ENCODE measurements at regions not wholly inside any gene's neighbourhood (a gene's known extent, or its start where the extent isn't known, plus 50 kb on each side); places are given as distances from the start of the nearest gene placed in this dataset.

DNA sequence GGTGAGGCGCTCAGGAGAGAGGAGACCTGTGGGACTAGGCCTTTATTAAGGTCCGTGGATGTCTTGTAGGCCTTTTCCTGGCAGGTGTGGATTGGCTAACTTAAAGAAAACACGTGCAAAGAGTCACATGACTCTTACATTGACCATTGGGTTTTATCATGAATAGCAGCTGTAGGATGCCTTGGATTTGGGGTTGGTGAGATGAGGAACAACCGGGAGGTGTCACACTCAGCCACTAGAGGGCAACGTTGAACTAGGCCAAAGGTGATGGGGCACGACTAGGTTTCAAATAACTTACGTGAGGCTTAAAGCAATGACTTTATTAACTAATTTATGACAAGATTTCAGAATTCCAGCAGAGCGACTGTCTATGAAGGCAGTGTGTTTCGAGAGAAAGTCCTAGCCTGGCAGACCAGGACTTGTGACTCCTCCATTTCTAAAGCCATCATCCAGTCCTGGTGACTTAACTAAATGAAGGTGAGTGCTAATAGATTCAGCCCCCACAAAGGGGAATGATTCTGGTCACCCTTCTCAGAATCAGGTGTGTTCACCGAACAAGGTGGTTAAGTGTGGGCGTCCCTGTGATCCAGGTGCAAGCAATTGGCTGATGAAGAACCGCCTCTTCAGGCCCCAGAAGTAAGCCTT is 345.6 kb downstream of the MCTP2 start:
- no peak for TF ChIP-seq SMAD4 (CRISPR knock-in tag; IDR thresholded peaks at IDR 0.05)
- TF ChIP-seq, protein P1, sequence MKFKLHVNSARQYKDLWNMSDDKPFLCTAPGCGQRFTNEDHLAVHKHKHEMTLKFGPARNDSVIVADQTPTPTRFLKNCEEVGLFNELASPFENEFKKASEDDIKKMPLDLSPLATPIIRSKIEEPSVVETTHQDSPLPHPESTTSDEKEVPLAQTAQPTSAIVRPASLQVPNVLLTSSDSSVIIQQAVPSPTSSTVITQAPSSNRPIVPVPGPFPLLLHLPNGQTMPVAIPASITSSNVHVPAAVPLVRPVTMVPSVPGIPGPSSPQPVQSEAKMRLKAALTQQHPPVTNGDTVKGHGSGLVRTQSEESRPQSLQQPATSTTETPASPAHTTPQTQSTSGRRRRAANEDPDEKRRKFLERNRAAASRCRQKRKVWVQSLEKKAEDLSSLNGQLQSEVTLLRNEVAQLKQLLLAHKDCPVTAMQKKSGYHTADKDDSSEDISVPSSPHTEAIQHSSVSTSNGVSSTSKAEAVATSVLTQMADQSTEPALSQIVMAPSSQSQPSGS (CRISPR knock-in tag; IDR thresholded peaks at IDR 0.05; ENCODE audit: borderline replicate concordance, low read depth): no peak
- TF ChIP-seq, protein P2, sequence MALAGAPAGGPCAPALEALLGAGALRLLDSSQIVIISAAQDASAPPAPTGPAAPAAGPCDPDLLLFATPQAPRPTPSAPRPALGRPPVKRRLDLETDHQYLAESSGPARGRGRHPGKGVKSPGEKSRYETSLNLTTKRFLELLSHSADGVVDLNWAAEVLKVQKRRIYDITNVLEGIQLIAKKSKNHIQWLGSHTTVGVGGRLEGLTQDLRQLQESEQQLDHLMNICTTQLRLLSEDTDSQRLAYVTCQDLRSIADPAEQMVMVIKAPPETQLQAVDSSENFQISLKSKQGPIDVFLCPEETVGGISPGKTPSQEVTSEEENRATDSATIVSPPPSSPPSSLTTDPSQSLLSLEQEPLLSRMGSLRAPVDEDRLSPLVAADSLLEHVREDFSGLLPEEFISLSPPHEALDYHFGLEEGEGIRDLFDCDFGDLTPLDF (CRISPR knock-in tag; IDR thresholded peaks at IDR 0.05): no peak
